ENCODE measurements at regions not wholly inside any gene's neighbourhood (a gene's known extent, or its start where the extent isn't known, plus 50 kb on each side); places are given as distances from the start of the nearest gene placed in this dataset.

DNA sequence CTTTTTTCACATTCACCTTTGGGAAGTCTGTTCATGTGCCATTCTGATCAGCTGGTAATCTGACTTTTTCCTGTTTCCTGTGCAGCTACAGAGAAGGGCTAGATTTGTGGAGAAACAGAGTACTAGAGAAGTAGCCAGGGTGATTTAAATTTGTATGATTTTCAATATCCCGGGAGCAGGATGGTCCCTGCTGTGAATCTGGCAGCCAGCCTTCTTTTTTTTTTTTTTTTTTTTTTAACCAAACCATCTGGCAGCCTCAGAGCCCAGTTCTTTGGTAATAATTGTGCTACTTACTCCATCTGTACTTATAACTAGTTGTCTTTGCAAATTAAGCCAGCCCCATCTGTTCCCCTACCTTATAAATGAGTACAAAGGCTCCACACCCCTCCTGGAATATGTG lies 248.6 kb upstream of the DEPDC1 start:
- Histone ChIP-seq H3K4me1 (no peaks in the 10 kb centered on the region), H3K27me3 (replicated peaks; ENCODE audit: control insufficient read depth, insufficient read depth, low read length) (no peaks in the 10 kb centered on the region), H3K4me3 (ENCODE audit: low read depth, low read length) (no peak overlapping the region), H3K9me3 (no peaks in the 10 kb centered on the region), H3K36me3 (ENCODE audit: control insufficient read depth, insufficient read depth, low read length) (no peaks in the 10 kb centered on the region)
- H3K27me3 Mint-ChIP-seq (ENCODE audit: insufficient read depth, unreplicated experiment) = no peaks in the 10 kb centered on the region
- POLR2A ChIA-PET = no interaction called here
- TF ChIP-seq, protein P1, sequence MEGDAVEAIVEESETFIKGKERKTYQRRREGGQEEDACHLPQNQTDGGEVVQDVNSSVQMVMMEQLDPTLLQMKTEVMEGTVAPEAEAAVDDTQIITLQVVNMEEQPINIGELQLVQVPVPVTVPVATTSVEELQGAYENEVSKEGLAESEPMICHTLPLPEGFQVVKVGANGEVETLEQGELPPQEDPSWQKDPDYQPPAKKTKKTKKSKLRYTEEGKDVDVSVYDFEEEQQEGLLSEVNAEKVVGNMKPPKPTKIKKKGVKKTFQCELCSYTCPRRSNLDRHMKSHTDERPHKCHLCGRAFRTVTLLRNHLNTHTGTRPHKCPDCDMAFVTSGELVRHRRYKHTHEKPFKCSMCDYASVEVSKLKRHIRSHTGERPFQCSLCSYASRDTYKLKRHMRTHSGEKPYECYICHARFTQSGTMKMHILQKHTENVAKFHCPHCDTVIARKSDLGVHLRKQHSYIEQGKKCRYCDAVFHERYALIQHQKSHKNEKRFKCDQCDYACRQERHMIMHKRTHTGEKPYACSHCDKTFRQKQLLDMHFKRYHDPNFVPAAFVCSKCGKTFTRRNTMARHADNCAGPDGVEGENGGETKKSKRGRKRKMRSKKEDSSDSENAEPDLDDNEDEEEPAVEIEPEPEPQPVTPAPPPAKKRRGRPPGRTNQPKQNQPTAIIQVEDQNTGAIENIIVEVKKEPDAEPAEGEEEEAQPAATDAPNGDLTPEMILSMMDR (IDR thresholded peaks at IDR 0.05; ENCODE audit: insufficient read depth in 1 of 2, low read depth in 1 of 2, low read length in 1 of 2, severe bottlenecking in 1 of 2, unreplicated experiment in 1 of 2) = no peak
- BruUV-seq (replicated peaks) = no TSS peak
- no peak overlapping the region for H3K4me3 Mint-ChIP-seq (ENCODE audit: unreplicated experiment)
- no peak overlapping the region for H3K27ac Mint-ChIP-seq (ENCODE audit: unreplicated experiment)
- no peak for DNase-seq
- intact Hi-C loops (cut with micrococcal nuclease; ENCODE audit: unreplicated experiment) = no loop called here
- CTCF ChIA-PET = no interaction called here
- peaks cover 14% of the 10 kb centered on the region for H3K9me3 Mint-ChIP-seq (ENCODE audit: unreplicated experiment)
- H3K4me1 Mint-ChIP-seq (ENCODE audit: low read depth, unreplicated experiment) = no peaks in the 10 kb centered on the region
- H3K36me3 Mint-ChIP-seq (ENCODE audit: insufficient read depth, unreplicated experiment) = no peaks in the 10 kb centered on the region

DNA sequence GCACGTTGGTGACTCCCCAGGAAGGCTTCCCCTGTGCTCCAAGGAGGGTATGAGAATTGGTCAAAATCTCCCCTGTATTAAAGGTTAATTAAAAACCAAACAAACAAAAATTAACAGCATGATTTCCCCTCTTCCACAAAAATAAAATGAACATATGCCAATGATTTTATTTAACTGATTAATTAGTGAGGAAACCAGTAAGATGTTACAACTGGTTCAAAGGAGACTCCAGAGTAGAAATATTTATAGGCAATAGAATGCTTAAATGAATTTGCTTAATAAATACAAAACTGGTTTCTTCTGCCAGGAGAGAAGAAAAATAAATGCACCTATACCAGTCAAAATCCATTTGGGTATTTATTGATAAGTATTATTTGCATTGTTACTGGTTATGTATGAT lies 249.5 kb upstream of the DEPDC1 start:
- Mint-ChIP-seq H3K4me3 (ENCODE audit: unreplicated experiment) (no peak overlapping the region), H3K9me3 (ENCODE audit: unreplicated experiment) (peaks cover 5% of the 10 kb centered on the region), H3K27ac (ENCODE audit: unreplicated experiment) (no peak overlapping the region), H3K36me3 (ENCODE audit: insufficient read depth, unreplicated experiment) (no peaks in the 10 kb centered on the region), H3K4me1 (ENCODE audit: low read depth, unreplicated experiment) (no peaks in the 10 kb centered on the region), H3K27me3 (ENCODE audit: insufficient read depth, unreplicated experiment) (no peaks in the 10 kb centered on the region)
- no peaks in the 10 kb centered on the region for H3K27me3 ChIP-seq (replicated peaks; ENCODE audit: control insufficient read depth, insufficient read depth, low read length)
- H3K36me3 ChIP-seq (ENCODE audit: control insufficient read depth, insufficient read depth, low read length) = no peaks in the 10 kb centered on the region
- ChIA-PET POLR2A (no interaction called here), CTCF (no interaction called here)
- BruUV-seq (replicated peaks) = no TSS peak
- TF ChIP-seq, protein P1 (IDR thresholded peaks at IDR 0.05; ENCODE audit: insufficient read depth in 1 of 2, low read depth in 1 of 2, low read length in 1 of 2, severe bottlenecking in 1 of 2, unreplicated experiment in 1 of 2) = no peak
- intact Hi-C loops (cut with micrococcal nuclease; ENCODE audit: unreplicated experiment) = no loop called here
- no peak overlapping the region for H3K4me3 ChIP-seq (ENCODE audit: low read depth, low read length)
- no peaks in the 10 kb centered on the region for H3K4me1 ChIP-seq
- DNase-seq = no peak
- H3K9me3 ChIP-seq = no peaks in the 10 kb centered on the region

DNA sequence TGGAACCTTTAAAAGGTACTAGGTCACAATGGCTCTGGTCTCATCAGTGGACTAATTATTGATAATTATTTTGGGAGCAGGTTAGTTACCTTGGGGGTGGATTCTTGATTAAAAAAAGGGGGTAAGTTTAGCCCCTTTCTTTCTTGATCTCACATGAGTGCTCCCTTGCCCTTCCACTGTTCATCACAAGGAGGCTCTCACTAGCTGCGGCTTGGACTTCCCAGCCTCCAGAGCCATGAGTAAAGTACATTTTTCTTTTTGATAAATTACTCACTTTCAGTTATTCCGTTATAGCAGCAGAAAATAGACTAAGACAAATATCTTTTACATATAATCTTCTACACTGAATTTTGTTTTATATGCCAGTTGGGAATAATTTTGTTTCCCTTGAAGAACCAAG lies 254.8 kb upstream of the DEPDC1 start:
- no peaks in the 10 kb centered on the region for H3K27me3 Mint-ChIP-seq (ENCODE audit: insufficient read depth, unreplicated experiment)
- H3K27me3 ChIP-seq (replicated peaks; ENCODE audit: control insufficient read depth, insufficient read depth, low read length) = no peaks in the 10 kb centered on the region
- intact Hi-C loops (cut with micrococcal nuclease; ENCODE audit: unreplicated experiment) = no loop called here
- no peaks in the 10 kb centered on the region for H3K4me1 ChIP-seq
- no peaks in the 10 kb centered on the region for H3K4me1 Mint-ChIP-seq (ENCODE audit: low read depth, unreplicated experiment)
- no peak overlapping the region for H3K4me3 ChIP-seq (ENCODE audit: low read depth, low read length)
- H3K36me3 ChIP-seq (ENCODE audit: control insufficient read depth, insufficient read depth, low read length) = no peaks in the 10 kb centered on the region
- DNase-seq = no peak
- H3K36me3 Mint-ChIP-seq (ENCODE audit: insufficient read depth, unreplicated experiment) = no peaks in the 10 kb centered on the region
- ChIA-PET CTCF (no interaction called here), POLR2A (no interaction called here)
- H3K4me3 Mint-ChIP-seq (ENCODE audit: unreplicated experiment) = no peak overlapping the region
- H3K9me3 Mint-ChIP-seq (ENCODE audit: unreplicated experiment) = no peaks in the 10 kb centered on the region
- TF ChIP-seq, protein P1 (IDR thresholded peaks at IDR 0.05; ENCODE audit: insufficient read depth in 1 of 2, low read depth in 1 of 2, low read length in 1 of 2, severe bottlenecking in 1 of 2, unreplicated experiment in 1 of 2) = no peak
- no peak overlapping the region for H3K27ac Mint-ChIP-seq (ENCODE audit: unreplicated experiment)
- no peaks in the 10 kb centered on the region for H3K9me3 ChIP-seq
- no TSS peak for BruUV-seq (replicated peaks)
